ENCODE measurements at regions not wholly inside any gene's neighbourhood (a gene's known extent, or its start where the extent isn't known, plus 50 kb on each side); places are given as distances from the start of the nearest gene placed in this dataset.

DNA sequence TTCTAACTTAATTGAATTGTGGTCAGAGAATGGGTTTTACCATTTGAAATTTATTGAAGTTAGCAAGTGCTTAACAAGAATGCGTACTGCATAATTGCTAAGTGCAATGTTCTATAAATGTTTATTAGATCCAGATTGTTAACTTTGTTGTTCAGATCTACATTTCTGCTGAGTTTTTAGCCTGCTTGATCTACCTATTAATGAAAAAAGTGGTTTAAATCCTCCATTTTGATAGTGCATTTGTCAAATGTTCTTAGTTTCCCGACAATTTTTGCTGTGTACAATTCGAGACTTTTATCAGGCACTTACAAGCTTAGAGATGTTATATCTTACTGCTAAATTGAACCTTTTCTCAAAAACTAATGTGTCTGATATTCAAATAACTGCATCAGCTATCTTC lies 156.4 kb upstream of the ADCY1 start (continued):
- TF ChIP-seq, protein P1, sequence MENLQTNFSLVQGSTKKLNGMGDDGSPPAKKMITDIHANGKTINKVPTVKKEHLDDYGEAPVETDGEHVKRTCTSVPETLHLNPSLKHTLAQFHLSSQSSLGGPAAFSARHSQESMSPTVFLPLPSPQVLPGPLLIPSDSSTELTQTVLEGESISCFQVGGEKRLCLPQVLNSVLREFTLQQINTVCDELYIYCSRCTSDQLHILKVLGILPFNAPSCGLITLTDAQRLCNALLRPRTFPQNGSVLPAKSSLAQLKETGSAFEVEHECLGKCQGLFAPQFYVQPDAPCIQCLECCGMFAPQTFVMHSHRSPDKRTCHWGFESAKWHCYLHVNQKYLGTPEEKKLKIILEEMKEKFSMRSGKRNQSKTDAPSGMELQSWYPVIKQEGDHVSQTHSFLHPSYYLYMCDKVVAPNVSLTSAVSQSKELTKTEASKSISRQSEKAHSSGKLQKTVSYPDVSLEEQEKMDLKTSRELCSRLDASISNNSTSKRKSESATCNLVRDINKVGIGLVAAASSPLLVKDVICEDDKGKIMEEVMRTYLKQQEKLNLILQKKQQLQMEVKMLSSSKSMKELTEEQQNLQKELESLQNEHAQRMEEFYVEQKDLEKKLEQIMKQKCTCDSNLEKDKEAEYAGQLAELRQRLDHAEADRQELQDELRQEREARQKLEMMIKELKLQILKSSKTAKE (IDR thresholded peaks at IDR 0.05; ENCODE audit: low read depth, poor library complexity, severe bottlenecking), result no peak

DNA sequence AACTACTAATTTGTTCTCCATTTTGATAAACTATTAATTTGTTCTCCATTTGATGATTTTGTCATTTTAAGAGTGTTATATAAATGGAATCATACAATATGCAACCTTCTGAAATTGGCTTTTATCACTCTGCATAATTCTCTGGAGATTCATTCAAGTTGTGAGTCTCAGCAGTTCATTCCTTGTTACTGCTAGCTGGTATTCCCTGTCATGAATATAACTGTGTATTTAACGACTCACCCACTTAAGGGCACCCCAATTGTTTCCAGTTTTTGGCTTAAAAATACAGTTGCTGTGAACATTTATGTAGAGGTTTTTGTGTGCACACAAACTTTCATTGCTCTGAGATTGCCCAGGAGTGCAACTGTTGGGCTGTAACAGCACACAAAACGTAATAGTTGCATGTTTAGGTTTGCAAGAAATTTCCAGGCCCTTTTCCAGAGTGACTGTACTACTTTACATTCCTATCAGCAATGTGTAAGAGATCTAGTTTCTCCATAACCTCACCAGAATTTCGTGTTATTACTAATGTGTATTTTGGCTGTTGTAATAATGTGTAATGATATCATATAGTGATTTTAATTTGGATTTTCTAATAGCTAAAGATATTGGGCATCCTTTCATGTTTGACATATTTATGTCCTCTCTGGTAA lies 153.2 kb upstream of the ADCY1 start:
- 6% methylated on average over 3 of the region's 3 CpGs for WGBS (ENCODE audit: insufficient coverage, insufficient replicate concordance, low lambda C conversion rate, missing lambda C conversion rate)
- no peaks in the 10 kb centered on the region for H3K79me2 ChIP-seq (ENCODE audit: control insufficient read depth, insufficient read depth, low read length)
- TF ChIP-seq TAF1 (IDR thresholded peaks at IDR 0.05; ENCODE audit: borderline replicate concordance, low read depth, low read length) (no peak), TARDBP (IDR thresholded peaks at IDR 0.05; ENCODE audit: borderline replicate concordance) (no peak), KDM1A (IDR thresholded peaks at IDR 0.05; ENCODE audit: borderline replicate concordance) (no peak), BHLHE40 (IDR thresholded peaks at IDR 0.05; ENCODE audit: borderline replicate concordance in 1 of 2, low read depth in 2 of 2, low read length in 1 of 2) (no peak), TBL1XR1 (IDR thresholded peaks at IDR 0.05; ENCODE audit: low read depth, low read length) (no peak), POLR2A (IDR thresholded peaks at IDR 0.05; ENCODE audit: low read depth, low read length) (no peak), PKNOX1 (IDR thresholded peaks at IDR 0.05) (no peak), FOXM1 (IDR thresholded peaks at IDR 0.05; ENCODE audit: low read depth, low read length) (no peak), MXI1 (IDR thresholded peaks at IDR 0.05; ENCODE audit: low read depth, low read length) (no peak), ZBED1 (IDR thresholded peaks at IDR 0.05; ENCODE audit: borderline replicate concordance) (no peak), RUNX3 (IDR thresholded peaks at IDR 0.05; ENCODE audit: low read length) (no peak), EZH2 (IDR thresholded peaks at IDR 0.05; ENCODE audit: borderline replicate concordance, control insufficient read depth, low read depth, low read length) (no peak), JUND (IDR thresholded peaks at IDR 0.05; ENCODE audit: low read depth, low read length) (no peak), JUNB (IDR thresholded peaks at IDR 0.05) (no peak)
- no peak overlapping the region for H3K4me2 ChIP-seq (ENCODE audit: control insufficient read depth, insufficient read depth)
- H3K27me3 ChIP-seq (replicated peaks in 1 of 2; ENCODE audit: control insufficient read depth in 2 of 2, insufficient read depth in 2 of 2, low read length in 1 of 2), result no peaks in the 10 kb centered on the region
- in situ Hi-C loops (cut with MboI), result no loop called here
- DNase-seq (ENCODE audit: low read depth, low spot score), result no peak
- H3K36me3 ChIP-seq (ENCODE audit: control insufficient read depth in 2 of 2, insufficient read depth in 2 of 2, low read length in 1 of 2), result no peaks in the 10 kb centered on the region
- intact Hi-C loops (cut with micrococcal nuclease; ENCODE audit: unreplicated experiment), result no loop called here
- POLR2A ChIA-PET, result no interaction called here
- H3K4me1 ChIP-seq (ENCODE audit: control insufficient read depth, insufficient read depth, low read length), result no peaks in the 10 kb centered on the region
- no peak for ATAC-seq
- CTCF ChIA-PET, result no interaction called here
- FAIRE-seq, result no peak
- no peaks in the 10 kb centered on the region for H4K20me1 ChIP-seq (ENCODE audit: control insufficient read depth, insufficient read depth)
- SMC1A ChIA-PET (ENCODE audit: uncharacterized antibody, unreplicated experiment), result no interaction called here
- H3K9me3 ChIP-seq (replicated peaks; ENCODE audit: control insufficient read depth, insufficient read depth, low read length), result no peaks in the 10 kb centered on the region
- RAD21 ChIA-PET (ENCODE audit: unreplicated experiment), result no interaction called here
- no peak overlapping the region for H3K9ac ChIP-seq (ENCODE audit: control insufficient read depth, insufficient read depth, low read length)
- BruUV-seq (replicated peaks), result no TSS peak
- H3K4me3 ChIP-seq, result no peak overlapping the region
- H3K27ac ChIP-seq (ENCODE audit: control insufficient read depth, insufficient read depth), result no peak overlapping the region
- H2AFZ ChIP-seq (ENCODE audit: control insufficient read depth, low read depth, low read length), result no peak overlapping the region

Measured in GM12878 (cell line).